ENCODE measurements at regions not wholly inside any gene's neighbourhood (a gene's known extent, or its start where the extent isn't known, plus 50 kb on each side); places are given as distances from the start of the nearest gene placed in this dataset.

DNA sequence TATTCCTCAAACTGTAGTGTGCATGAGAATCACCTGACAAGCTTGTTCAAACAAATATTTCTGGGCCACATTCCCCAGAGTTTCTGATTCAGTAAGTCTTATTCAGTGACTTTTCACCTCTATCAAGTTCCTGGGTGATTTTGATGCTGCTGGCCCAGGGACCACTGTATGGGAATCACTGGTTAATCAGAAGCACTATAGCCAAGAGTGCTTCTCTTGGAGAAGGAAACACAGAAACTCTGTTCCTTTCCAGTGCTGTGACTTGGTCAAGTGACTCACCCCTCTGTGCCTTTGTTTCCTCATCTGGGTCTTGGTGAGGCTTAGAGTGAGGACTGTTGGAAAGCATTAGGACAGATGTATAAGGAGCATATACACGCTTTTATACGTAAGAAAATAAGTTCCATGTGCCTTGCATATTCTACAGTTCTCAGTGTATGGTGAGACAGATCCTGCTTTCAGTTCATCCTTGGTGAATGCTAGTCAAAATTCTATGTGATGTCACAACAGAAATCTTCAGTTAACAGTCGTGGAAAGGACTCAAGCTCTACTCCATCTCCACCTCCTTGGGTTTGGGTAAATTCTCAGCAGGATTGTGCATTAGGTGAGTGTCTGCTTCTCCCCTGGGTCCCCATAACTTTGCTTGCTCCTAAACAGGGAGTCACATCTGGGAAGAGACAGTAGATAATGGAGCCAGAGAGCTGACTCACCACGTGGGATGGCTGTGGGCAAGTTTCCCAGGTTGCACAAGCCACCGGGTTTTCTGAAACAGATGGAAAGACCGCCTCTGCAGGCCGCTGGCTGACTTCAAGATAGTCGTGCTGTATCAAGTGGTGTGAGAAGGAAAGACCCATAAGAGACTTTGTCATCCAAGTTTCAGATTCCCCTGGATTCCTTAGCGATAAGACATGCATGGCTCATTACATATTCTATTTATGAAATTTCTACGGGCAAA is 117.0 kb downstream of the NXNL2 start:
- H3K9me3 ChIP-seq (replicated peaks; ENCODE audit: control insufficient read depth, insufficient read depth, low read length) = no peaks in the 10 kb centered on the region
- no TSS peak for BruUV-seq (replicated peaks)

DNA sequence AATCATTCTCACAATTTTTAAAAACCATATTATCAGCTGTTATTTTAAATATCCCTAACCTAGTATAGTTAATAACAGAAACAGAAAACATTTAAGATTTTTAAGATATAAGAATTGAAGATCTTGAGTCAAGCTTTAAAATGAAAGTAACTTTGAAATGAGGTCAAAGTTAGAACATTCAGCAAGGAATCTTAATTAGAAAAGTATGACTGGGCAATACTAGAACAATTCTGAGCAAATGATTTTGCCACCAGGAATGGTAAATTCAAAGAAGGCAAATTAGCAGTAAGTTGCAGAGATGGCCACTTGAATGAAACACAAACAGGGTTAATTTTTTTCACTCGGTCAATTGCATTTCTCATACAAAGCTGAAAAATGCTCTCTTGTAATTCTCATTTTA is 117.9 kb downstream of the NXNL2 start:
- Histone ChIP-seq H3K4me2 (ENCODE audit: insufficient read depth, low read length) (no peak overlapping the region), H3K79me2 (ENCODE audit: control insufficient read depth, insufficient read depth, low read length) (no peaks in the 10 kb centered on the region), H2AFZ (ENCODE audit: low read depth, low read length) (no peak overlapping the region), H3K9me3 (replicated peaks; ENCODE audit: control insufficient read depth, insufficient read depth, low read length) (no peaks in the 10 kb centered on the region), H3K4me3 (replicated peaks in 1 of 3; ENCODE audit: insufficient read depth in 1 of 3, low read depth in 1 of 3, low read length in 3 of 3) (no peak overlapping the region), H3K27me3 (ENCODE audit: control insufficient read depth in 2 of 2, insufficient read depth in 2 of 2, low read length in 2 of 2) (no peaks in the 10 kb centered on the region), H4K20me1 (replicated peaks; ENCODE audit: control insufficient read depth, extremely low read depth, insufficient read depth, low read length) (no peaks in the 10 kb centered on the region), H3K36me3 (ENCODE audit: control insufficient read depth in 2 of 2, extremely low read depth in 1 of 2, insufficient read depth in 2 of 2, low read length in 2 of 2) (no peaks in the 10 kb centered on the region), H3K4me1 (ENCODE audit: control insufficient read depth, extremely low read depth, insufficient read depth, low read length) (no peaks in the 10 kb centered on the region), H3K27ac (ENCODE audit: insufficient read depth, low read depth, low read length) (no peak overlapping the region), H3K9ac (replicated peaks; ENCODE audit: extremely low read depth, insufficient read depth, low read length) (no peak overlapping the region), H3K9me1 (replicated peaks; ENCODE audit: control insufficient read depth, extremely low read depth, insufficient read depth, low read length) (no peaks in the 10 kb centered on the region)
- no TSS peak for BruUV-seq (replicated peaks)
- intact Hi-C loops (cut with micrococcal nuclease) (no loop called here), dilution Hi-C loops (cut with MboI; ENCODE audit: extremely low pct_ligation_motif_present, low sequenced_read_pairs) (no loop called here)
- TF ChIP-seq POLR2A (IDR thresholded peaks at IDR 0.05; ENCODE audit: low read depth, low read length) (no peak), MAX (IDR thresholded peaks at IDR 0.05; ENCODE audit: insufficient read depth, insufficient read length) (no peak), CTCF (IDR thresholded peaks at IDR 0.05; ENCODE audit: extremely low read depth in 1 of 2, insufficient read depth in 1 of 2, low read depth in 1 of 2, low read length in 2 of 2) (no peak), JUN (IDR thresholded peaks at IDR 0.05; ENCODE audit: borderline replicate concordance, insufficient read depth, insufficient read length, low read depth) (no peak), GATA2 (IDR thresholded peaks at IDR 0.05; ENCODE audit: insufficient read depth, insufficient read length, low read depth, low read length) (no peak), FOS (IDR thresholded peaks at IDR 0.05; ENCODE audit: borderline replicate concordance, insufficient read depth, low read length) (no peak), EZH2 (IDR thresholded peaks at IDR 0.05; ENCODE audit: borderline replicate concordance, low read depth, low read length, severe bottlenecking) (no peak), MYC (IDR thresholded peaks at IDR 0.05; ENCODE audit: low read depth, low read length) (no peak), POLR2AphosphoS5 (IDR thresholded peaks at IDR 0.05; ENCODE audit: insufficient read depth, low read depth, low read length) (no peak)
- ChIA-PET POLR2A (no interaction called here), CTCF (no interaction called here)
- no peak for DNase-seq (ENCODE audit: low read depth, low spot score)
- no peak for FAIRE-seq

More for the DNA sequence above, 117.0 kb downstream of the NXNL2 start:
- H3K4me3 ChIP-seq (replicated peaks in 1 of 3; ENCODE audit: insufficient read depth in 1 of 3, low read depth in 1 of 3, low read length in 3 of 3) = no peak overlapping the region
- CTCF ChIA-PET = no interaction called here
- no peak overlapping the region for H3K4me2 ChIP-seq (ENCODE audit: insufficient read depth, low read length)
- H3K36me3 ChIP-seq (ENCODE audit: control insufficient read depth in 2 of 2, extremely low read depth in 1 of 2, insufficient read depth in 2 of 2, low read length in 2 of 2) = no peaks in the 10 kb centered on the region
- no peak overlapping the region for H2AFZ ChIP-seq (ENCODE audit: low read depth, low read length)
- H3K9me1 ChIP-seq (replicated peaks; ENCODE audit: control insufficient read depth, extremely low read depth, insufficient read depth, low read length) = no peaks in the 10 kb centered on the region
- no peak overlapping the region for H3K9ac ChIP-seq (replicated peaks; ENCODE audit: extremely low read depth, insufficient read depth, low read length)
- POLR2A ChIA-PET = no interaction called here
- no peaks in the 10 kb centered on the region for H3K27me3 ChIP-seq (ENCODE audit: control insufficient read depth in 2 of 2, insufficient read depth in 2 of 2, low read length in 2 of 2)
- H3K27ac ChIP-seq (ENCODE audit: insufficient read depth, low read depth, low read length) = no peak overlapping the region
- H3K79me2 ChIP-seq (ENCODE audit: control insufficient read depth, insufficient read depth, low read length) = no peaks in the 10 kb centered on the region
- H3K4me1 ChIP-seq (ENCODE audit: control insufficient read depth, extremely low read depth, insufficient read depth, low read length) = no peaks in the 10 kb centered on the region
- no peak for FAIRE-seq
- dilution Hi-C loops (cut with MboI; ENCODE audit: extremely low pct_ligation_motif_present, low sequenced_read_pairs) (no loop called here), intact Hi-C loops (cut with micrococcal nuclease) (no loop called here)
- TF ChIP-seq POLR2AphosphoS5 (IDR thresholded peaks at IDR 0.05; ENCODE audit: insufficient read depth, low read depth, low read length) (no peak), MYC (IDR thresholded peaks at IDR 0.05; ENCODE audit: low read depth, low read length) (no peak), FOS (IDR thresholded peaks at IDR 0.05; ENCODE audit: borderline replicate concordance, insufficient read depth, low read length) (no peak), POLR2A (IDR thresholded peaks at IDR 0.05; ENCODE audit: low read depth, low read length) (no peak)
- no peaks in the 10 kb centered on the region for H4K20me1 ChIP-seq (replicated peaks; ENCODE audit: control insufficient read depth, extremely low read depth, insufficient read depth, low read length)
- DNase-seq (ENCODE audit: low read depth, low spot score) = no peak

Data from endothelial cell of umbilical vein (primary cell).